K562 (cell line): ENCODE measurements at regions not wholly inside any gene's neighbourhood (a gene's known extent, or its start where the extent isn't known, plus 50 kb on each side); places are given as distances from the start of the nearest gene placed in this dataset.

Experiments
- FIP1L1 ChIP-seq: fragments of 200-400 bp; formaldehyde crosslinking; IDR thresholded peaks from 2 replicates; pipeline ENCODE4 v1.6.1; 2018; ENCODE audit warnings: mild to moderate bottlenecking, low read depth, low read length; ENCODE audit not compliant: poor library complexity, severe bottlenecking
- MGA ChIP-seq: fragments of 450-650 bp; IDR thresholded peaks from 2 replicates; pipeline ENCODE4 v1.6.1; 2016; ENCODE audit warnings: mild to moderate bottlenecking, moderate library complexity
- POLR2G ChIP-seq: fragments of 200-400 bp; formaldehyde crosslinking; IDR thresholded peaks from 2 replicates; pipeline ENCODE4 v1.6.1; 2017; ENCODE audit warnings: low read depth, mild to moderate bottlenecking, antibody characterized with exemption, low read length, moderate library complexity
- ZNF24 ChIP-seq: fragments of 450-650 bp; IDR thresholded peaks from 2 replicates; pipeline ENCODE4 v1.6.1; 2016
- ZNF639 ChIP-seq, 2 experiments: fragments of 200-800 bp in 1 of 2; sonication (Bioruptor generic) in 1 of 2; sonication (generic) in 1 of 2; formaldehyde crosslinking in 1 of 2; IDR thresholded peaks in 1 of 2; conservative IDR thresholded peaks in 1 of 2; 2 replicates each; pipeline versions ENCODE4 v1.5.0 to v1.6.1; 2016 to 2020; ENCODE audit warnings: missing compliant biosample characterization in 1 of 2, missing genetic modification characterization in 1 of 2, missing genetic modification reagents in 1 of 2

- TF ChIP-seq FIP1L1 (no peak), MGA (no peak), POLR2G (no peak), ZNF639 (CRISPR knock-in tag; conservative IDR thresholded peaks at IDR 0.05 in 1 of 2, IDR thresholded peaks at IDR 0.05 in 1 of 2) (no peak), ZNF24 (no peak)
These were observed 359.4 kb downstream of the ZIC4 start (continued) for GRCh38 chr3:147046916-147047315.
